ACC112 (cell line): ENCODE measurements at regions not wholly inside any gene's neighbourhood (a gene's known extent, or its start where the extent isn't known, plus 50 kb on each side); places are given as distances from the start of the nearest gene placed in this dataset.

Source experiments
- H2AFZ ChIP-seq: fragments of 200-600 bp; sonication (generic); one replicate; pipeline ENCODE4 v1.6.0; 2017; ENCODE audit warnings: antibody characterized with exemption, low read length; ENCODE audit not compliant: unreplicated experiment
- H3K27ac ChIP-seq: fragments of 200-600 bp; sonication (generic); 2 replicates; pipeline ENCODE4 v1.5.1; 2014; ENCODE audit warnings: low read depth, mild to moderate bottlenecking, antibody characterized with exemption, low read length, moderate library complexity
- H3K27me3 ChIP-seq: fragments of 200-600 bp; sonication (generic); 2 replicates; pipeline ENCODE4 v1.6.1; 2014; ENCODE audit warnings: mild to moderate bottlenecking, antibody characterized with exemption, low read length, moderate library complexity, mixed read lengths; ENCODE audit not compliant: insufficient read depth
- H3K36me3 ChIP-seq: fragments of 200-600 bp; sonication (generic); 2 replicates; pipeline ENCODE4 v1.6.1; 2016; ENCODE audit warnings: mild to moderate bottlenecking, antibody characterized with exemption, low read length, moderate library complexity, mixed read lengths; ENCODE audit not compliant: insufficient read depth
- H3K4me1 ChIP-seq: fragments of 200-600 bp; sonication (generic); one replicate; pipeline ENCODE4 v1.6.1; 2016; ENCODE audit warnings: low read length, mixed read lengths; ENCODE audit not compliant: insufficient read depth, unreplicated experiment, control insufficient read depth
- H3K4me3 ChIP-seq: fragments of 200-600 bp; sonication (generic); 2 replicates; pipeline ENCODE4 v1.5.1; 2014; ENCODE audit warnings: mild to moderate bottlenecking, low read depth, low read length
- H3K79me2 ChIP-seq: fragments of 200-600 bp; sonication (generic); one replicate; pipeline ENCODE4 v1.6.0; 2016; ENCODE audit warnings: low read length; ENCODE audit not compliant: control insufficient read depth, unreplicated experiment, insufficient read depth

DNA sequence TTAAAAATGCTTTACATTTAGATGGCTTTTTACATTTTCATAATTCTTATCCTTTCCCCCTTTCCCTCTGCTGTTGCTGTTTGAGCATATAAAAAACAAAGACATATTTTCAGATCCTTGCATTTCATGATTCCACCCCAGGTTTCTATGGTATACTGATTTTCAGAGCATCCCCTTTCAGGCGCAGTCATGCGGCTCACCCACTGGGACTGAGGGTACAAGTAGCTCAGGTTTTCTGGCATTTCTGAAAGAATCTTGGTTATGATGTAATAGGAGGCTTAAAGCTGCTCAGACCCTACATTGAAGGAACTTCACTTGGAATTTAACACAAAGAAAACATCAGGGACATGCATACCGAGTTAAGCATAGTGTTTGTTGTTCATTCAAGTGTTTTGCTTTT, 310.8 kb downstream of the ETAA1 start:
- Histone ChIP-seq H3K4me1 (no peaks in the 10 kb centered on the region), H3K27ac (no peak overlapping the region), H3K4me3 (no peak overlapping the region), H3K36me3 (no peaks in the 10 kb centered on the region), H3K79me2 (no peaks in the 10 kb centered on the region), H2AFZ (no peak overlapping the region), H3K27me3 (peaks cover 12% of the 10 kb centered on the region)

DNA sequence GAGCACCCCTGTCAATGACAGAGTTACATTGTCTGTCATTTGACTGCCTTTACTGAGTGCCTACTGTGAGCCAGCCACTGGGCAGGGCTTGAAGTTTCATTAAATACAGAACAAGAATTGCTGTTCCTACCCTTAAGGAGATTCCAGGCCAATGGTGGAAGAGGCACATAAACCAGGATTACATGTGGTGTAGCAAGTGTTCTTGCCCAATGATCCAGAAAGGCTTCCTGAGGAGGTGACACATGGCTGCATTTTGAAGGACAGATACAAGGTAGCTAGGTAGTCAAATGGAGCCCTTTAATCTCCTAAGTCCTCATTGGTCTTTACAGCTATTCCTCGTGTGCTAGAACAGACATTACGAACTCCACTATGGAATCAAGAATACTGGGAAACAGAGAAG, 312.7 kb downstream of the ETAA1 start:
- Histone ChIP-seq H3K36me3 (no peaks in the 10 kb centered on the region), H3K79me2 (no peaks in the 10 kb centered on the region), H3K27me3 (peaks cover 12% of the 10 kb centered on the region; the same call in 1 of the 2 replicates), H3K4me1 (no peaks in the 10 kb centered on the region), H3K27ac (no peak overlapping the region), H3K4me3 (no peak overlapping the region), H2AFZ (no peak overlapping the region)

DNA sequence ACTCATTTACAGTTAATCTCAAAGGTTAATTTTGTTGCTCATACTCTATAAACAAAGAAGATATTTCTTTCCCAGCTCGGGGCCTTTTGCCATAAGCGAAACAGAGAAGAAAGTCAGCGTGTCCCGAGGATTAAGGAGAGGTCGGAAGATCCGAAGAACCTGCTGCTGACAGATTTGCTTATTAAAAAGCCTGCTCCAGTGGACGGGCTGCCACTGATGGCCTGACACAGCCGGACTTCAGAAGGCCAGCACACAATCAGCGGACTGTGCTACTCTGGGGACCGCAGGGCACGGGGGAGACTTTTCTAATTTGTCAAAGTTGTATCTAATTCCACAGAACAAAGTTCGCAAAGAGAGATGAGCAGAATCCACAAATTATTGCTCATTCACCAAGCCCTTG, 315.4 kb downstream of the ETAA1 start:
- Histone ChIP-seq H2AFZ (no peak overlapping the region), H3K27me3 (peaks cover 4% of the 10 kb centered on the region; the same call in 1 of the 2 replicates), H3K27ac (no peak overlapping the region), H3K79me2 (no peaks in the 10 kb centered on the region), H3K4me1 (no peaks in the 10 kb centered on the region), H3K4me3 (no peak overlapping the region), H3K36me3 (no peaks in the 10 kb centered on the region)

DNA sequence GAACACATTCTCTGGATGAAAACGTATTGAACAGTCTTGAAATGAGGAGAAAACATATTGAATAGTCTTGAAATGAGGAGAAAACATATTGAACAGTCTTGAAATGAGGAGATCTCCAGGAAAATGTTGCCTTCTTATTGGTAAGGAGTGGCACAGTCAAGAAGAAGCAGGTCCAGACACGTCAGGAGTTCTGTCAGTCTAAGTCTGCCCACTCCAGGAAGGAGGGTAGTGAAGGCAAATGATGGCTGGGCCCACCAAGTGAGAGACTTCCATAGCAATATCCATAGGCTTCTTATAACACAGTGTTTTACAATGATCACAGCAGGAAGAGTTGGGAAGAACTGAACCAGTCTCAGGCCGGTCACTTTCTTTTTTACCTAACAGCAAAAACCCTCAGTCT, 316.2 kb downstream of the ETAA1 start:
- no peak overlapping the region for H3K27ac ChIP-seq
- H2AFZ ChIP-seq = no peak overlapping the region
- H3K27me3 ChIP-seq = peaks cover 4% of the 10 kb centered on the region; the same call in 1 of the 2 replicates
- H3K79me2 ChIP-seq = no peaks in the 10 kb centered on the region
- no peaks in the 10 kb centered on the region for H3K4me1 ChIP-seq
- H3K36me3 ChIP-seq = no peaks in the 10 kb centered on the region
- H3K4me3 ChIP-seq = no peak overlapping the region

DNA sequence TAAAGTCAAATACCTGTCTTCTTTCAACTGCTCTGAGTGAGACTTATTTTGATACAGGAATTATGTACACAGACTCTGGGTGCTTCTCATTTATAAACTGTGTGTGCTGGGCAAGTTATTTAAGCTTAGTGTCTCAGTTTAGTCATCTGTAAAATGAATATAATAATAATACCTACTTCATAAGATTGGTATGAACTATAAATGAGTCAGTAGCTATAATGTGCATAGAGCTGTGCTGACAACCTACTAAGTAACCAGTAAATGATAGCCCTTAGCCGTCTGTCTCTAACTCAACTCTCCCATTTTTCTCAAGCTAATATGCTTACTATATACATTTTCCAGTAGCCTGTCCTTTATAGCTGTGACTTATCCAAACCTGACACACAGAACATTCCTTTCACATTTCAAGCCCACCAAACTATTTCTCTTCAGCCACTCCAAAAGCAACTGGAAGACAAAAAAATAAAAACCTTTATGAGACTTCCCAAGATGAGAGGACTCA, 319.8 kb downstream of the ETAA1 start:
- H3K27me3 ChIP-seq = peaks cover 4% of the 10 kb centered on the region; the same call in 1 of the 2 replicates
- no peaks in the 10 kb centered on the region for H3K4me1 ChIP-seq
- H3K27ac ChIP-seq = no peak overlapping the region
- no peak overlapping the region for H3K4me3 ChIP-seq
- no peaks in the 10 kb centered on the region for H3K79me2 ChIP-seq
- H2AFZ ChIP-seq = no peak overlapping the region
- H3K36me3 ChIP-seq = no peaks in the 10 kb centered on the region

DNA sequence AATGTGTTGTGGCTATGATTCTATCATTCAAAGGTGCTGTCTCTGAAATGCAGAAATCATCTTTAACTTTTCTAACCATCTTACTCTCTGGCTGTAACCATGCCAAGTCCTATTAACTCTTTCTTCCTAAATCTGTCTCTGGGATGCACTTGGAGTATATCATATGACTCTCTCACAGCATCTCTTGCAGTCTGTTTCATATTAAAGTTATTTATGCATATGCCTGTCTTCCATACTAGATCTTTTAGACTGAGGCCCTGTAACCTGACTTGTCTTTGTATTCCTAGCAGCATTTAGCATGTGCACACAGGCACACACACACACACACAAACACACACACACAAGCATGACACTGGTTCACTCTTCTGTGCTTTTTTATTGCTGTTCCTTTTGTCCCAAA, 320.6 kb downstream of the ETAA1 start:
- Histone ChIP-seq H3K4me1 (no peaks in the 10 kb centered on the region), H3K79me2 (no peaks in the 10 kb centered on the region), H3K27ac (no peak overlapping the region), H3K4me3 (no peak overlapping the region), H3K27me3 (peaks cover 4% of the 10 kb centered on the region; the same call in 1 of the 2 replicates), H2AFZ (no peak overlapping the region), H3K36me3 (no peaks in the 10 kb centered on the region)

DNA sequence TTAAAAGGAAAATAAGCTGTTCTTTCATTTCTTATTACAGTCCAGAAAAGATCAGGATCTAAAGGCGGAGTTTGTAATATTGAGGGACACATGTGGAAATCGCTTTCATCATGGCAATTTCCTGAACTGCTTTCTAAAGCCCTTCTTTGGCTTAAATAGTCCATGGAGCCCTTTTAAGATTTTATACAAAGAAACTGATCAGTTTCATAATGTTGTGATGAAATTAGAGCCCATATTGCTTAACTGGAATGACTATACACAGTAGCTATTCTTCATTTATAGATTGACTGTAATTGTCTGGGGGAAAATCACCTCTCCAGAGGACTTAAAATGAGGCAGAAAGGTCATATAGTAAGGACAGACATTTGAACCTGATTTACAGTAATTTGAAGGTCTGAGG, 322.2 kb downstream of the ETAA1 start:
- no peaks in the 10 kb centered on the region for H3K79me2 ChIP-seq
- no peaks in the 10 kb centered on the region for H3K4me1 ChIP-seq
- no peak overlapping the region for H3K27ac ChIP-seq
- no peaks in the 10 kb centered on the region for H3K36me3 ChIP-seq
- peaks cover 11% of the 10 kb centered on the region; the same call in 1 of the 2 replicates for H3K27me3 ChIP-seq
- no peak overlapping the region for H3K4me3 ChIP-seq
- no peak overlapping the region for H2AFZ ChIP-seq

DNA sequence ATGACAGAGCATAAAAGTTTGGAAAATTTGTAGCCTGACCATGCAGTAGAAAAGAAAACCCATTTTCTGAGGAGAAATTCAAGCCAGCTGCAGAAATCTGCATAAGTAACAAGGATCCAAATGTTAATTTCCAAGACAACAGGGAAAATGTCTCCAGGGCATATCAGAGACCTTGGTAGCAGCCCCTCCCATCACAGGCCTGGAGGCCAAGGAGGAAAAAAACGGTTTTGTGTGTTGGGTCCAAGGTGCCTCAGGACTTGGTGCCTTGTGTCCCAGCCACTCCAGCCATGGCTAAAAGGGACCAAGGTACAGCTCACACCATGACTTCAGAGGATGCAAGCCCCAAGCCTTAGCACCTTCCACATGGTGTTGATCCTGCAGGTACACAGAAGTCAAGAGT, 324.4 kb downstream of the ETAA1 start:
- Histone ChIP-seq H2AFZ (no peak overlapping the region), H3K27me3 (peaks cover 23% of the 10 kb centered on the region; the same call in 1 of the 2 replicates), H3K4me1 (no peaks in the 10 kb centered on the region), H3K36me3 (no peaks in the 10 kb centered on the region), H3K27ac (no peak overlapping the region), H3K4me3 (no peak overlapping the region), H3K79me2 (no peaks in the 10 kb centered on the region)

DNA sequence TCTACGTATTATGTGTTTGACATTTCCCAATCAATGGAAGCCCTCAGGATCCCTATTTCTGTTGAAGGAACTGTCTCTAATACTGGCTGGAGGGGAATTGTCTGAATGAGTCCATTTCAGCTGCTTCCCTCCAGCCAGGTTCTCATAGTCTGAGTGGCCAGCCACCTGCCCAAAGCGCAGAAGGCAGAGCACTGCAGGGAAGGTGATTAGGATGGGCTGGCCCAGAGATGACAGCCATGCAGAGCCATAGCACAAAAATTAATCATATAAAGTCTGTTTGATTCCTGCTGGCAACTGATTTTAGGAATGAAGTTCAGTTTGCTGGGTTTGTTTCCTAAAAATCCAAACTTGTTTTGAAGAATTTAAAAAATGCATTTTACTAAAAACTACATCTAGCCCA, 327.1 kb downstream of the ETAA1 start:
- H2AFZ ChIP-seq = no peak overlapping the region
- no peak overlapping the region for H3K4me3 ChIP-seq
- no peaks in the 10 kb centered on the region for H3K4me1 ChIP-seq
- H3K27ac ChIP-seq = no peak overlapping the region
- H3K27me3 ChIP-seq = peaks cover 39% of the 10 kb centered on the region
- no peaks in the 10 kb centered on the region for H3K36me3 ChIP-seq
- H3K79me2 ChIP-seq = no peaks in the 10 kb centered on the region

DNA sequence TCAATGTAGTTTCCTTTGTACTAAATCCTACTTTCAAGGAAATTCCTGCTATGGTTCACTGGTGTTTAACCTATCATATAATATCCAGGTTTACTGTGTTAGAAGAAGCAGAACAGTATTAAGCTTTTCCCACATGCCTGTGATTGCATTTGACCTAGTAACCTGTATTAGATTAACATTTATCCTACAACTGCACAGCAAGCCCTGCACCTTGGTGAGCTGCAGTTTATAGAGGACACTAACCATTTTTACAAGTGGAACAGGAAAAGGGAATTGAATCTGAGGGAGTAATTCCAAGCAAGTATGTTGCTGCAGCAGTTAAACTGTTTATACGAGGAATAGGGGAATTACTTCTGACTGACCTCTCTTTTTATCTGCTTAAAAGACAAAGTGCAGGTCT, 328.6 kb downstream of the ETAA1 start:
- Histone ChIP-seq H3K36me3 (no peaks in the 10 kb centered on the region), H3K27me3 (peaks cover 46% of the 10 kb centered on the region), H3K27ac (no peak overlapping the region), H3K4me1 (no peaks in the 10 kb centered on the region), H3K4me3 (no peak overlapping the region), H2AFZ (no peak overlapping the region), H3K79me2 (no peaks in the 10 kb centered on the region)

DNA sequence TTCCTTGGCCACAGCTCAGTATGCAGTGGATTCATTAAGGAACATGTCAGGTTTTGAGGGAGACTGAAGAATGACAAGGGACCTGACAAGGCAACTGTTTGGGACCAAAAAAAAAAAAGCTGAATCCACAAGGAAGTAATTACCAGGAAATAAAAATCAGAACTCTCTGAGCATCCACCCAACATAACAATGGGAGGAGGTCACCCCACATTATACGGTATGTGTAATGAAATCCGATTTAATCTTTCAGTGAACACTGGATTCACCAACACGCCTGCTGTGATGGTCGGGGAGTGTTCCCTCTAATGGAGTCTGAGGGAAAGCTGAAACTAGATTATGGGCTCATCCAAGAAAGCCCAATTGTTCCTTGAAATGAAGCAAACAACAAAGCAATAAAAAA, 329.3 kb downstream of the ETAA1 start:
- H3K79me2 ChIP-seq = no peaks in the 10 kb centered on the region
- H3K4me3 ChIP-seq = no peak overlapping the region
- H3K4me1 ChIP-seq = no peaks in the 10 kb centered on the region
- peaks cover 46% of the 10 kb centered on the region for H3K27me3 ChIP-seq
- H3K27ac ChIP-seq = no peak overlapping the region
- H3K36me3 ChIP-seq = no peaks in the 10 kb centered on the region
- no peak overlapping the region for H2AFZ ChIP-seq
